ENCODE measurements at regions not wholly inside any gene's neighbourhood (a gene's known extent, or its start where the extent isn't known, plus 50 kb on each side); places are given as distances from the start of the nearest gene placed in this dataset.

DNA sequence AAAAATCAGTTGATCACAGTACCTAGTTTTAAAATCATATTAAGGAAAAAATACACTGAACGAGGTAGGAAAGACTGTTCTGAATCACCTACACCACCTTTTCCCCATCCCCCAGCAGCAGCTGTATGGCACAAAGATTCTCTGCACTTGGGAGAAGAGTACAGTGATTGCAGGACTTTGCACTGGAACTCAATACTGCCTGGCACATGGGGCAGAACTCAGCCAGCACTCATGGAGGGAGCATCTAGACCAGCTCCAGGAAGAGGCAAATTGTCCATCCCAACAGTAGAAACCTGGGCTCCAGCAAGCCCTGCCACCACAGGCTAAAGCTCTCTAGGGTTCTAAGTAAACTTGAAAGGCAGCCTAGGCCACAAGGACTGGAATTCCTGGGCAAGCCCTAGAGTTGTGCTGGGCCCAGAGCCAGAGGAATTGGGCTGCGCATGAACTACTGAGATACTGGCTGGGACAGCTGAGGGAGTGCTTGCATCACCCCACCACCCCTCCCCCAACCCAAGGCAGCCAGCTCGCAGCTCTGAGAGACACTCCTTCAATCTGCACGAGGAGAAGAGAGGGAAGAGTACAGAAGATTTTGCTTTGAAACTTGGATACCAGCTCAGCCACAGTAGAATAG is 654.4 kb upstream of the CDH6 start:
- Histone ChIP-seq H2AFZ (replicated peaks) (no peak overlapping the region), H3K27me3 (no peaks in the 10 kb centered on the region), H3K9ac (no peak overlapping the region), H3K79me2 (ENCODE audit: low read depth) (no peaks in the 10 kb centered on the region), H3F3A (ENCODE audit: low read depth) (no peaks in the 10 kb centered on the region), H3K4me3 (no peak overlapping the region), H3K9me3 (ENCODE audit: low read depth) (no peaks in the 10 kb centered on the region), H3K4me1 (no peaks in the 10 kb centered on the region), H3K27ac (no peak overlapping the region), H3K36me3 (no peaks in the 10 kb centered on the region), H4K20me1 (ENCODE audit: low read depth) (no peaks in the 10 kb centered on the region), H3K4me2 (no peak overlapping the region)
- Mint-ChIP-seq H3K27me3 (ENCODE audit: insufficient read depth, low read depth) (no peaks in the 10 kb centered on the region), H3K9me3 (peaks cover 14% of the 10 kb centered on the region), H3K27ac (no peak overlapping the region), H3K4me3 (no peak overlapping the region), H3K4me1 (no peaks in the 10 kb centered on the region), H3K36me3 (no peaks in the 10 kb centered on the region)
- DNase-seq (ENCODE audit: low spot score) = no peak
- no peak for TF ChIP-seq EZH2 (IDR thresholded peaks at IDR 0.05)

DNA sequence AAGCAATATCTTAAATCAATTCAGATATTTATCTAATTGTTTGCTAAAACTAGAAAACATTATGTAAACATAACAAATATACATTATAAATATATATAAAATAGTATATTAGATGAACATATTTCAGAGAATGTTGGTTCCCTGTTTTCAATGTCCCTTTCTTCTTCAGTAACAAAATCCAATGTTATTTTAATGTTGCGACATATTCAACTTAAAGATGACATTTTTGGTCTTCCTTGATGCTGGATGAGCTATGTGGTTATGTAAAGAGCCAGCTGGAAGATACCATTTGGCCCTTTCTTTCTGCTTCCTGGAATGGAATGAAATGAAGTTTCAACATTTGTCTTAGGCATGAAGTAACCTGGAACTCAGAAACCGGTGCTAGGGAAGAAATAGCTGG is 668.1 kb upstream of the CDH6 start:
- no peaks in the 10 kb centered on the region for H3K36me3 Mint-ChIP-seq
- H3K4me3 Mint-ChIP-seq = no peak overlapping the region
- Histone ChIP-seq H3K27me3 (no peaks in the 10 kb centered on the region), H3K4me2 (no peak overlapping the region), H2AFZ (replicated peaks) (no peak overlapping the region), H4K20me1 (ENCODE audit: low read depth) (no peaks in the 10 kb centered on the region), H3K27ac (no peak overlapping the region), H3K4me1 (peaks cover 7% of the 10 kb centered on the region), H3K9me3 (ENCODE audit: low read depth) (no peaks in the 10 kb centered on the region), H3K4me3 (no peak overlapping the region), H3K9ac (no peak overlapping the region), H3K79me2 (ENCODE audit: low read depth) (no peaks in the 10 kb centered on the region), H3K36me3 (no peaks in the 10 kb centered on the region), H3F3A (ENCODE audit: low read depth) (no peaks in the 10 kb centered on the region)
- DNase-seq (ENCODE audit: low spot score) = no peak
- H3K9me3 Mint-ChIP-seq = peaks cover 4% of the 10 kb centered on the region
- no peak for TF ChIP-seq EZH2phosphoT487 (IDR thresholded peaks at IDR 0.05)
- no peak for TF ChIP-seq EZH2 (IDR thresholded peaks at IDR 0.05)
- TF ChIP-seq, protein P1, sequence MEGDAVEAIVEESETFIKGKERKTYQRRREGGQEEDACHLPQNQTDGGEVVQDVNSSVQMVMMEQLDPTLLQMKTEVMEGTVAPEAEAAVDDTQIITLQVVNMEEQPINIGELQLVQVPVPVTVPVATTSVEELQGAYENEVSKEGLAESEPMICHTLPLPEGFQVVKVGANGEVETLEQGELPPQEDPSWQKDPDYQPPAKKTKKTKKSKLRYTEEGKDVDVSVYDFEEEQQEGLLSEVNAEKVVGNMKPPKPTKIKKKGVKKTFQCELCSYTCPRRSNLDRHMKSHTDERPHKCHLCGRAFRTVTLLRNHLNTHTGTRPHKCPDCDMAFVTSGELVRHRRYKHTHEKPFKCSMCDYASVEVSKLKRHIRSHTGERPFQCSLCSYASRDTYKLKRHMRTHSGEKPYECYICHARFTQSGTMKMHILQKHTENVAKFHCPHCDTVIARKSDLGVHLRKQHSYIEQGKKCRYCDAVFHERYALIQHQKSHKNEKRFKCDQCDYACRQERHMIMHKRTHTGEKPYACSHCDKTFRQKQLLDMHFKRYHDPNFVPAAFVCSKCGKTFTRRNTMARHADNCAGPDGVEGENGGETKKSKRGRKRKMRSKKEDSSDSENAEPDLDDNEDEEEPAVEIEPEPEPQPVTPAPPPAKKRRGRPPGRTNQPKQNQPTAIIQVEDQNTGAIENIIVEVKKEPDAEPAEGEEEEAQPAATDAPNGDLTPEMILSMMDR (IDR thresholded peaks at IDR 0.05) = no peak
- no peaks in the 10 kb centered on the region for H3K27me3 Mint-ChIP-seq (ENCODE audit: insufficient read depth, low read depth)
- H3K4me1 Mint-ChIP-seq = peaks cover 10% of the 10 kb centered on the region
- no peak overlapping the region for H3K27ac Mint-ChIP-seq

DNA sequence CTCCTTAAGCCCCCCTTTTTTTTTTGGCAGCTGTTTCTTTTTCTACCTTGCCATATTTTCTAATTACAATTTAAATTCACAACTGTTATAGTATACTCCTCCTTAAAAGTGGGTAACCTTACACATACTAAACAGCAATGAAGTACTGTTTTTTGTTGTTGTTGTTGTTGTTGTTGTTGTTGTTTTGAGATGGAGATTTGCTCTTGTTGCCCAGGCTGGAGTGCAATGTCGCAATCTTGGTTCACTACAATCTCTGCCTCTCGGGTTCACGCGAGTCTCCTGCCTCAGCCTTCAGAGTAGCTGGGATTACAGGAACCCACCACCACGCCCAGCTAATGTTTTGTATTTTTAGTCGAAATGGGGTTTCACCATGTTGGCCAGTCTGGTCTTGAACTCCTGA is 669.1 kb upstream of the CDH6 start:
- Histone ChIP-seq H3K4me1 (peaks cover 7% of the 10 kb centered on the region), H3K9ac (no peak overlapping the region), H4K20me1 (ENCODE audit: low read depth) (no peaks in the 10 kb centered on the region), H3K79me2 (ENCODE audit: low read depth) (no peaks in the 10 kb centered on the region), H3K4me3 (no peak overlapping the region), H3K27ac (no peak overlapping the region), H3K9me3 (ENCODE audit: low read depth) (no peaks in the 10 kb centered on the region), H3F3A (ENCODE audit: low read depth) (no peaks in the 10 kb centered on the region), H3K36me3 (no peaks in the 10 kb centered on the region), H3K4me2 (no peak overlapping the region), H3K27me3 (no peaks in the 10 kb centered on the region), H2AFZ (replicated peaks) (no peak overlapping the region)
- no peak for DNase-seq (ENCODE audit: low spot score)
- TF ChIP-seq EZH2 (IDR thresholded peaks at IDR 0.05) (no peak), EZH2phosphoT487 (IDR thresholded peaks at IDR 0.05) (no peak)
- TF ChIP-seq, protein P1 (IDR thresholded peaks at IDR 0.05) = no peak
- no peak overlapping the region for H3K27ac Mint-ChIP-seq
- no peak overlapping the region for H3K4me3 Mint-ChIP-seq
- no peaks in the 10 kb centered on the region for H3K36me3 Mint-ChIP-seq
- peaks cover 4% of the 10 kb centered on the region for H3K9me3 Mint-ChIP-seq
- no peaks in the 10 kb centered on the region for H3K27me3 Mint-ChIP-seq (ENCODE audit: insufficient read depth, low read depth)
- peaks cover 10% of the 10 kb centered on the region for H3K4me1 Mint-ChIP-seq

DNA sequence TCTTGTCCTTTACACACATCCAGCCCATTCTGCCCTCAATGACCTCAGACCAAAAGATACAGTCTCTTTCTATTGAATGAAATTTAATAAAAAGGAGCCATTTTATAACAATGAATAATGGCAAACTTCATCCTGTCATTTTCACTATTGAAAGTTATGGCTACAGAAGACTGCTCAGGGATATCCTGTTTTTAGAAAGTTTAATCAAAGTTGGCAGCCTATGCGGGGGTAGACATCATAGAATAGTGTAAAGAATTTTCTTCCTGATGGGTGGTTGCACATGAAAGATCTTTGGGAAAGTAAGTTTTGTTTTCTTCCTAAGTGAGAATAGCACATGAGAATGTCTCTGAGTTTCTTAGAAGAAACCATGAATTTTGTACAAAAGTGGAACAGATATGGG is 670.4 kb upstream of the CDH6 start:
- H4K20me1 ChIP-seq (ENCODE audit: low read depth) = no peaks in the 10 kb centered on the region
- peaks cover 10% of the 10 kb centered on the region for H3K4me1 Mint-ChIP-seq
- H3K36me3 Mint-ChIP-seq = no peaks in the 10 kb centered on the region
- peaks cover 4% of the 10 kb centered on the region for H3K9me3 Mint-ChIP-seq
- H3K27ac Mint-ChIP-seq = no peak overlapping the region
- H3K27me3 ChIP-seq = no peaks in the 10 kb centered on the region
- no peak for DNase-seq (ENCODE audit: low spot score)
- no peak overlapping the region for H2AFZ ChIP-seq (replicated peaks)
- H3K36me3 ChIP-seq = no peaks in the 10 kb centered on the region
- no peak overlapping the region for H3K4me3 ChIP-seq
- H3K4me3 Mint-ChIP-seq = no peak overlapping the region
- H3K27ac ChIP-seq = no peak overlapping the region
- no peaks in the 10 kb centered on the region for H3K27me3 Mint-ChIP-seq (ENCODE audit: insufficient read depth, low read depth)
- H3K4me2 ChIP-seq = no peak overlapping the region
- H3K79me2 ChIP-seq (ENCODE audit: low read depth) = no peaks in the 10 kb centered on the region
- H3K4me1 ChIP-seq = peaks cover 7% of the 10 kb centered on the region
- TF ChIP-seq EZH2 (IDR thresholded peaks at IDR 0.05) (no peak), EZH2phosphoT487 (IDR thresholded peaks at IDR 0.05) (no peak)
- TF ChIP-seq, protein P1 (IDR thresholded peaks at IDR 0.05) = no peak
- no peak overlapping the region for H3K9ac ChIP-seq
- H3F3A ChIP-seq (ENCODE audit: low read depth) = no peaks in the 10 kb centered on the region
- no peaks in the 10 kb centered on the region for H3K9me3 ChIP-seq (ENCODE audit: low read depth)
